B cell (primary cell): ENCODE measurements at regions not wholly inside any gene's neighbourhood (a gene's known extent, or its start where the extent isn't known, plus 50 kb on each side); places are given as distances from the start of the nearest gene placed in this dataset.

Source experiments
- ATAC-seq: fragments of 200-7000 bp; cut with Tn5 transposase; one replicate; pipeline ENCODE4 v1.10.0; 2021; ENCODE audit warnings: low read depth, mild to moderate bottlenecking, moderate number of reproducible peaks, moderate library complexity
- CTCF ChIA-PET: fragments of 350-600 bp; sonication (Branson Sonifier 250); formaldehyde crosslinking; loops from one replicate; lab custom pipeline; 2021; ENCODE audit warnings: antibody characterized with exemption, inconsistent platforms; lab: Charles Lee
- POLR2A ChIA-PET: fragments of 350-600 bp; sonication (Branson Sonifier 250); formaldehyde crosslinking; loops from one replicate; lab custom pipeline; 2021; ENCODE audit warnings: antibody characterized with exemption; lab: Charles Lee
- DNase-seq: peaks from one replicate; pipeline ENCODE4 v3.0.0; 2013
- H2AFZ ChIP-seq: 2 replicates; pipeline ENCODE4 v1.6.1; 2012; ENCODE audit warnings: mild to moderate bottlenecking, low read depth, low read length; ENCODE audit not compliant: insufficient read depth, poor library complexity, severe bottlenecking
- H3K27ac ChIP-seq, 2 donors: 1 replicate in 1 of 2; 2 replicates in 1 of 2; pipeline ENCODE4 v1.5.1; 2012 to 2013; ENCODE audit warnings: low read length in 2 of 2, mild to moderate bottlenecking in 2 of 2, moderate library complexity in 1 of 2
- H3K27me3 ChIP-seq, 4 experiments: fragments of 200-600 bp in 1 of 4; sonication (generic) in 1 of 4; replicated peaks in 1 of 4; 1 replicate in 2 of 4; 2 replicates in 2 of 4; pipeline versions ENCODE4 v1.6.1 to v1.7.0; 2013 to 2016; ENCODE audit warnings: low read length in 3 of 4, mild to moderate bottlenecking in 2 of 4, mixed read lengths in 1 of 4, moderate library complexity in 1 of 4; ENCODE audit not compliant: insufficient read depth in 4 of 4, control insufficient read depth in 3 of 4; ENCODE audit errors: control extremely low read depth in 1 of 4
- H3K36me3 ChIP-seq, 2 experiments: replicated peaks in 1 of 2; 1 replicate in 1 of 2; 2 replicates in 1 of 2; pipeline versions ENCODE4 v1.6.1 to v1.7.1; 2013; ENCODE audit warnings: low read length in 1 of 2; ENCODE audit not compliant: insufficient read depth in 2 of 2, control insufficient read depth in 1 of 2; ENCODE audit errors: control extremely low read depth in 1 of 2, extremely low read depth in 1 of 2
- H3K4me1 ChIP-seq, 2 donors: fragments of 200-600 bp in 1 of 2; sonication (generic) in 1 of 2; 1 replicate in 1 of 2; 2 replicates in 1 of 2; pipeline versions ENCODE4 v1.5.1 to v1.6.1; 2013 to 2017; ENCODE audit warnings: low read length in 2 of 2; ENCODE audit not compliant: control insufficient read depth in 2 of 2, insufficient read depth in 2 of 2
- H3K4me2 ChIP-seq: replicated peaks from 2 replicates; pipeline ENCODE3; 2012; ENCODE audit warnings: mild to moderate bottlenecking, low read depth, low read length; ENCODE audit not compliant: poor library complexity, severe bottlenecking
- H3K4me3 ChIP-seq, 5 experiments: fragments of 200-600 bp in 1 of 5; sonication (generic) in 1 of 5; 1 replicate in 3 of 5; 2 replicates in 2 of 5; pipeline versions ENCODE4 v1.5.1 to v1.7.0; 2011 to 2016; ENCODE audit warnings: low read length in 4 of 5, mild to moderate bottlenecking in 4 of 5, low read depth in 2 of 5, control low read depth in 1 of 5, moderate library complexity in 1 of 5; ENCODE audit not compliant: insufficient read depth in 1 of 5; ENCODE audit errors: control extremely low read depth in 1 of 5, extremely low read depth in 1 of 5
- H3K79me2 ChIP-seq: fragments of 200-600 bp; sonication (generic); one replicate; pipeline ENCODE4 v1.6.0; 2016; ENCODE audit warnings: low read length; ENCODE audit not compliant: control insufficient read depth, insufficient read depth
- H3K9ac ChIP-seq: fragments of 200-600 bp; sonication (generic); 2 replicates; pipeline ENCODE4 v1.6.1; 2017; ENCODE audit warnings: mild to moderate bottlenecking, low read length, moderate library complexity
- H3K9me3 ChIP-seq, 3 donors: one replicate each; pipeline versions ENCODE4 v1.6.1 to v1.7.1; 2013; ENCODE audit warnings: low read length in 2 of 3; ENCODE audit not compliant: control insufficient read depth in 2 of 3, insufficient read depth in 1 of 3; ENCODE audit errors: control extremely low read depth in 1 of 3
- H4K20me1 ChIP-seq: 2 replicates; pipeline ENCODE4 v1.6.0; 2012; ENCODE audit warnings: mild to moderate bottlenecking, low read length; ENCODE audit not compliant: insufficient read depth, control insufficient read depth, poor library complexity, severe bottlenecking
- H3K27ac Mint-ChIP-seq: one replicate; pipeline ENCODE4 v1.8.0; 2021; ENCODE audit warnings: mixed read lengths
- H3K27me3 Mint-ChIP-seq: one replicate; pipeline ENCODE4 v1.8.0; 2021; ENCODE audit warnings: mixed read lengths
- H3K4me1 Mint-ChIP-seq: one replicate; pipeline ENCODE4 v1.8.0; 2021; ENCODE audit warnings: mixed read lengths
- H3K4me3 Mint-ChIP-seq: one replicate; pipeline ENCODE4 v1.8.0; 2021; ENCODE audit warnings: mixed read lengths
- H3K9me3 Mint-ChIP-seq: one replicate; pipeline ENCODE4 v1.8.0; 2022; ENCODE audit warnings: mixed read lengths; ENCODE audit not compliant: insufficient read depth
- EZH2 ChIP-seq: IDR thresholded peaks from 2 replicates; pipeline ENCODE4 v1.6.1; 2012; ENCODE audit warnings: borderline replicate concordance, low read depth, mild to moderate bottlenecking, moderate library complexity, low read length; ENCODE audit not compliant: insufficient read depth, poor library complexity, severe bottlenecking
- WGBS: methylation state at CpG from one replicate; pipeline ENCODE4 v1.1.5; 2013; ENCODE audit warnings: missing lambda C conversion rate; ENCODE audit not compliant: insufficient coverage; 5-methylcytosine and 5-hydroxymethylcytosine counted together
- intact Hi-C: fragments of 100-400 bp; cut with micrococcal nuclease; formaldehyde crosslinking; loops from one replicate; pipeline ENCODE4 v1.10.0; 2022
- TF ChIP-seq, protein P1 (sequence below): fragments of 200-600 bp; IDR thresholded peaks from one replicate; pipeline ENCODE4 v1.8.0; 2022; ENCODE audit warnings: antibody characterized with exemption, mild to moderate bottlenecking

DNA sequence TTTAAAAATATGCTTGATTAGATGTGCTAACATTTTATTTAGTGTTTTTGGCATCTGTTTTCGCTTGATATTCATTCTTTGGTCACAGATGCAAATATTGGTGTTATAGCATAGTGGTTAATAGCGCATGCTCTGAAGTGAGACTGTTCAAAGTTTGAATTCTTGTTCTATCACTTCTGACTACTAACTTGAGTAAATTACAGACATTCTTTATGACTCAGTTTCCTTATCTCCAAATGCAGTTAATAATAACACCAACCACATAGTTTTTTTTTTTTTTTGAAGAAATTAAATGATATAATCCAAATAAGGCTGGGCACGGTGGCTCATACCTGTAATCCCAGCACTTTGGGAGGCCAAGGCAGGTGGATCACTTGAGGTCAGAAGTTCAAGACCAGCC, 81.0 kb downstream of the TMX1 start:
- H2AFZ ChIP-seq, result no peak overlapping the region
- H3K9me3 ChIP-seq, result no peaks in the 10 kb centered on the region
- no peaks in the 10 kb centered on the region for H3K27me3 ChIP-seq
- Mint-ChIP-seq H3K9me3 (no peaks in the 10 kb centered on the region), H3K27me3 (peaks cover 16% of the 10 kb centered on the region), H3K4me1 (no peaks in the 10 kb centered on the region), H3K4me3 (no peak overlapping the region), H3K27ac (no peak overlapping the region)
- no peak overlapping the region for H3K4me2 ChIP-seq
- no peak for TF ChIP-seq EZH2
- TF ChIP-seq, protein P1, sequence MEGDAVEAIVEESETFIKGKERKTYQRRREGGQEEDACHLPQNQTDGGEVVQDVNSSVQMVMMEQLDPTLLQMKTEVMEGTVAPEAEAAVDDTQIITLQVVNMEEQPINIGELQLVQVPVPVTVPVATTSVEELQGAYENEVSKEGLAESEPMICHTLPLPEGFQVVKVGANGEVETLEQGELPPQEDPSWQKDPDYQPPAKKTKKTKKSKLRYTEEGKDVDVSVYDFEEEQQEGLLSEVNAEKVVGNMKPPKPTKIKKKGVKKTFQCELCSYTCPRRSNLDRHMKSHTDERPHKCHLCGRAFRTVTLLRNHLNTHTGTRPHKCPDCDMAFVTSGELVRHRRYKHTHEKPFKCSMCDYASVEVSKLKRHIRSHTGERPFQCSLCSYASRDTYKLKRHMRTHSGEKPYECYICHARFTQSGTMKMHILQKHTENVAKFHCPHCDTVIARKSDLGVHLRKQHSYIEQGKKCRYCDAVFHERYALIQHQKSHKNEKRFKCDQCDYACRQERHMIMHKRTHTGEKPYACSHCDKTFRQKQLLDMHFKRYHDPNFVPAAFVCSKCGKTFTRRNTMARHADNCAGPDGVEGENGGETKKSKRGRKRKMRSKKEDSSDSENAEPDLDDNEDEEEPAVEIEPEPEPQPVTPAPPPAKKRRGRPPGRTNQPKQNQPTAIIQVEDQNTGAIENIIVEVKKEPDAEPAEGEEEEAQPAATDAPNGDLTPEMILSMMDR, result no peak
- H3K79me2 ChIP-seq, result no peaks in the 10 kb centered on the region
- intact Hi-C loops, result no loop called here
- CTCF ChIA-PET, result no interaction called here
- no peak overlapping the region for H3K9ac ChIP-seq
- H3K27ac ChIP-seq, result no peak overlapping the region
- H3K4me3 ChIP-seq, result no peak overlapping the region
- H3K4me1 ChIP-seq, result no peaks in the 10 kb centered on the region
- H4K20me1 ChIP-seq, result no peaks in the 10 kb centered on the region
- POLR2A ChIA-PET, result no interaction called here
- no peak for DNase-seq
- no peak for ATAC-seq
- WGBS, result no CpG with 5 or more reads among the region's 3 CpGs
- H3K36me3 ChIP-seq, result no peaks in the 10 kb centered on the region

DNA sequence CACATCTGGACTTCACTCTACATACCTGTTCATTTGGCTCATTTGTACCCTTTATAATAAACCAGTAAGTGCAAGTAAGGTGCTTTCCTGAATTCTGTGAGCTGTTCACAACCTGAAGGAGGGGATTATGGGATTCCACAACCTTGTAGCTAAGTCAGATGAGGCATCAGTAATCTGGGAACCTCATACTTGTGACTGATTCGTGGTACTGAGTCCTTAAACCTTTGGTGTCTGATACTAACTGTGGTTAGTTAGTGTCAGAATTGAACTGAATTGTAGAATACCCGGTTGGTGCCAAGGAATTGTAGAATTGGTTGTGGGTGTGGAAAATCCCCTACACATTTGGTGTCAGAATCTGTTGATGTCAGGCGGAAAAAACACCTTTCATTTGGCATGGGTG, 83.4 kb downstream of the TMX1 start:
- Histone ChIP-seq H3K4me2 (no peak overlapping the region), H3K27ac (no peak overlapping the region), H3K79me2 (no peaks in the 10 kb centered on the region), H3K4me3 (no peak overlapping the region), H3K4me1 (no peaks in the 10 kb centered on the region), H3K9me3 (no peaks in the 10 kb centered on the region), H3K27me3 (peaks cover 0 to 7% (median 0%) of the 10 kb centered on the region in 4 experiments), H2AFZ (no peak overlapping the region), H3K36me3 (no peaks in the 10 kb centered on the region), H4K20me1 (no peaks in the 10 kb centered on the region), H3K9ac (no peak overlapping the region)
- intact Hi-C loops, result no loop called here
- no peak for TF ChIP-seq EZH2
- TF ChIP-seq, protein P1, result no peak
- H3K4me1 Mint-ChIP-seq, result no peaks in the 10 kb centered on the region
- peaks cover 28% of the 10 kb centered on the region for H3K27me3 Mint-ChIP-seq
- 63% methylated on average over 1 of the region's 3 CpGs for WGBS
- POLR2A ChIA-PET, result no interaction called here
- no peaks in the 10 kb centered on the region for H3K9me3 Mint-ChIP-seq
- CTCF ChIA-PET, result no interaction called here
- H3K4me3 Mint-ChIP-seq, result no peak overlapping the region
- H3K27ac Mint-ChIP-seq, result no peak overlapping the region
- ATAC-seq (no peak), DNase-seq (no peak)
